HG02852 (cell line): ENCODE measurements at regions not wholly inside any gene's neighbourhood (a gene's known extent, or its start where the extent isn't known, plus 50 kb on each side); places are given as distances from the start of the nearest gene placed in this dataset.
"Not testable (repeated sequence)": the region's sequence is repeated elsewhere in the genome, so short reads cannot be mapped to it uniquely, and the experiment has no call there.

Experiments
- ATAC-seq: cut with Tn5 transposase; IDR thresholded peaks from one replicate; pipeline ENCODE4 v1.9.1; 2021; ENCODE audit warnings: mild to moderate bottlenecking, moderate library complexity; ENCODE audit not compliant: unreplicated experiment

DNA sequence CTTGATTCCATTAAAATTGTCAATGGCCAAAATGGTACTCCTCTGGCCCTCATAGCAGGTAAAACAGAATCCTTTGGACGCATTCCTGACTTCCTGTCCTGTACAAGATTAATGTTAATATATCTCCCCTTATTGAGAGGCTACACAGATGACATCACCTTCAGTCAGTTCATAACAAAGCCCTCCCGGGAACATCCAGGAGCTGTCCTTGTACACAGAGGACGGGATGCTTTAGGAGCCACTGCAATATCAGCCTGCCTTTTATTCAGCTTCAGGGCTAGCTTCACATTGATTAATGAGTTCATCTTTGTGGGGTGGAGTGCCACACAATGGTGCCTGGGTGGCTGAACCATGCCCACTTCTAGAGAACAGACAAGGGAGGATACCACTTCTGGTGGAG lies 235.1 kb downstream of the NRIP1 start:
- no peak for ATAC-seq

GRCh38 chr21:14827468-14827867 lies 237.3 kb downstream of the NRIP1 start:
- no peak for ATAC-seq

GRCh38 chr21:14826630-14827029 lies 238.2 kb downstream of the NRIP1 start:
- no peak for ATAC-seq

- ATAC-seq, result peak; percentile 69
Observed at GRCh38 chr21:14825514-14825974, 239.3 kb downstream of the NRIP1 start.

GRCh38 chr21:14824126-14824525 lies 240.7 kb downstream of the NRIP1 start:
- ATAC-seq, result no peak

GRCh38 chr21:14817311-14817710 lies 247.5 kb downstream of the NRIP1 start:
- no peak for ATAC-seq

GRCh38 chr21:14814991-14815390 lies 249.8 kb downstream of the NRIP1 start:
- ATAC-seq, result no peak

GRCh38 chr21:14814282-14814681 lies 250.5 kb downstream of the NRIP1 start:
- ATAC-seq, result no peak

GRCh38 chr21:14804170-14804569 lies 258.1 kb upstream of the SAMSN1 start:
- ATAC-seq, result not testable (repeated sequence)

DNA sequence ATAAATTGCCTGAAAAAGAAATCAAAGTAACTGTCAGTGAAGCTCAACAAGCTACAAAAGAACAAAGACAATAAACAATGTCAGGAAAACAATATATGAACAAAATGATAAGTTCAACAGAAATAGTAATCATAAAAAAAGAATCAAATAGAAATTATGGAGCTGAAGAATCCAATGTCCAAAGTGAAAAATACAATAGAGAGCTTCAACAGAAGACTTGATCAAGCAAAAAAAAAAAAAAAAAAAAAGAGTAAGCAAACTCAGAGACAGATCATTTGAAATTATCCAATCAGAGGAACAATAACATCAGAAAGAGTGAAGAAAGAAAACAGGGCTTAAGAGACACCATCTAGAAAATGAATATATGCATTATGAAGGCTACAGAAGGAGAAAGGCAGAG lies 251.4 kb upstream of the SAMSN1 start:
- ATAC-seq, result no peak

GRCh38 chr21:14787312-14787711 lies 241.2 kb upstream of the SAMSN1 start:
- ATAC-seq, result no peak

DNA sequence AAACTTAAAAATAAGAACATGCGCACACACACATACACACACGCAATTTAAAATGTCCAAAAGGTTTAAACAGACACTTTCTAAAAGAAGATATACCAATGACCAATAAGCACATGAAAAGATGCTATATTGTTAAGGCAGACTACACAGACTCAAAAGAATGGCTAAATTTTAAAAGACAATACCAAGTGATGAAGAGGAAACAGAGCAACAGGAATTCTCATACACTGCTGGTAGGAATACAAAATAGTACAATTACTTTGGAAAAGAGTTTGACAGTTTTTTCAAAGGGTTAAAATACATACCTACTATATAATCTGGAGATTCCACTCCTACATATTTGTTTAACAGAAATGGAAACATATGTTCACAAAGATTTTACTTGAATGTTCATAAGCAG lies 239.6 kb upstream of the SAMSN1 start:
- no peak for ATAC-seq

GRCh38 chr21:14773777-14774345 lies 227.7 kb upstream of the SAMSN1 start:
- no peak for ATAC-seq

- ATAC-seq, result no peak
Observed at GRCh38 chr21:14771593-14771992, 225.5 kb upstream of the SAMSN1 start.

- no peak for ATAC-seq
Observed at GRCh38 chr21:14768042-14768441, 221.9 kb upstream of the SAMSN1 start.

GRCh38 chr21:14767192-14767852 lies 221.2 kb upstream of the SAMSN1 start:
- no peak for ATAC-seq

- ATAC-seq, result no peak
Observed at GRCh38 chr21:14766241-14766640, 220.1 kb upstream of the SAMSN1 start.

DNA sequence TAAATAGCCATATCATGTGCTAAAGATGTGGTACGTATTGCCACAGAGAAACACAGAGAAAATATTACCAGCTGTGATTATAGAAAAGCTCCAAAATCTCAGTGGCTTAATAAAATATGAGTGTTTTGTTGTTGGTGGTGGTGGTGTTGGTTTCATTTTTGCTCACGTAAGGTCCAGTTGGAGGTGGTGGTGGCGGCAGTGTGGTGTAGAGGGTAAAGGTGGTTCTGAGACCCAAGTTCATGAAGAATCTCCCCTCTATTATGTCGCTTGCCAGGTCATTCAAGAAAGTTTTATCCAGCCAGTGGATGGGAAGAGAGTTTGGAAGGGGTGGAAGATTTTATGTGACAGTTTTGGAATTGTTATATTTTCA lies 217.6 kb upstream of the SAMSN1 start:
- peak; percentile 26 for ATAC-seq

GRCh38 chr21:14762734-14763694 lies 216.9 kb upstream of the SAMSN1 start:
- peak; percentile 96 for ATAC-seq

GRCh38 chr21:14762327-14762726 lies 216.2 kb upstream of the SAMSN1 start:
- ATAC-seq, result no peak

GRCh38 chr21:14759285-14759684 lies 213.2 kb upstream of the SAMSN1 start:
- no peak for ATAC-seq

- ATAC-seq, result no peak
Observed at GRCh38 chr21:14758849-14759248, 212.7 kb upstream of the SAMSN1 start.
